SU-DHL-6 (cell line): ENCODE measurements at regions not wholly inside any gene's neighbourhood (a gene's known extent, or its start where the extent isn't known, plus 50 kb on each side); places are given as distances from the start of the nearest gene placed in this dataset.

Source experiments
- H2AFZ ChIP-seq: fragments of 200-600 bp; sonication (generic); 2 replicates; pipeline ENCODE4 v1.6.1; 2014; ENCODE audit warnings: low read depth, mild to moderate bottlenecking, moderate library complexity, mixed read lengths, antibody characterized with exemption, low read length; ENCODE audit not compliant: severe bottlenecking
- H3F3A ChIP-seq: fragments of 200-600 bp; shearing (Covaris generic); 2 replicates; pipeline ENCODE4 v1.6.0; 2016; ENCODE audit warnings: antibody characterized with exemption, mild to moderate bottlenecking; ENCODE audit not compliant: insufficient read depth
- H3K27ac ChIP-seq: fragments of 200-600 bp; sonication (generic); 2 replicates; pipeline ENCODE4 v1.5.1; 2016; ENCODE audit warnings: low read depth, mild to moderate bottlenecking, low read length, moderate library complexity, mixed read lengths
- H3K27me3 ChIP-seq: fragments of 200-600 bp; sonication (generic), shearing (Covaris generic); 2 replicates; pipeline ENCODE4 v1.6.0; 2014; ENCODE audit warnings: mild to moderate bottlenecking, low read length
- H3K36me3 ChIP-seq: fragments of 200-600 bp; sonication (generic); 2 replicates; pipeline ENCODE4 v1.6.1; 2014; ENCODE audit warnings: mild to moderate bottlenecking, low read length, mixed read lengths
- H3K4me2 ChIP-seq: fragments of 300-600, 200-600 bp; shearing (Covaris generic), sonication (generic); 2 replicates; pipeline ENCODE4 v1.6.0; 2014; ENCODE audit warnings: low read length, low read depth, mild to moderate bottlenecking; ENCODE audit not compliant: poor library complexity, severe bottlenecking
- H3K4me3 ChIP-seq: fragments of 200-600 bp; sonication (generic); 2 replicates; pipeline ENCODE4 v1.5.1; 2014; ENCODE audit warnings: antibody characterized with exemption, low read length, mild to moderate bottlenecking, mixed read lengths; ENCODE audit not compliant: insufficient read depth, poor library complexity, severe bottlenecking
- H3K79me2 ChIP-seq: fragments of 200-600 bp; sonication (generic); 2 replicates; pipeline ENCODE4 v1.6.1; 2014; ENCODE audit warnings: mild to moderate bottlenecking, low read length, moderate library complexity; ENCODE audit not compliant: insufficient read depth
- H3K9ac ChIP-seq: fragments of 200-600 bp; sonication (generic); 2 replicates; pipeline ENCODE4 v1.7.0; 2014; ENCODE audit warnings: mild to moderate bottlenecking, low read length
- H3K9me2 ChIP-seq: fragments of 200-600 bp; sonication (generic); replicated peaks from 2 replicates; pipeline ENCODE4 v1.6.1; 2014; ENCODE audit warnings: low read length; ENCODE audit not compliant: insufficient read depth
- H3K9me3 ChIP-seq: fragments of 200-600 bp; sonication (generic); 2 replicates; pipeline ENCODE4 v1.6.1; 2014; ENCODE audit warnings: low read length, mixed read lengths; ENCODE audit not compliant: insufficient read depth
- H4K20me1 ChIP-seq: fragments of 200-600 bp; sonication (generic); 2 replicates; pipeline ENCODE4 v1.6.1; 2014; ENCODE audit warnings: low read depth, mild to moderate bottlenecking, antibody characterized with exemption, low read length, moderate library complexity, mixed read lengths
- EZH2phosphoT487 ChIP-seq: fragments of 200-600 bp; sonication (generic), shearing (Covaris generic); conservative IDR thresholded peaks from 2 replicates; pipeline ENCODE4 v1.6.1; 2018; ENCODE audit warnings: mild to moderate bottlenecking, antibody characterized with exemption, low read length, moderate library complexity, mixed read lengths
- TF ChIP-seq, protein P1 (sequence below): fragments of 200-600 bp; sonication (generic); IDR thresholded peaks from one replicate; pipeline ENCODE4 v1.5.1; 2017; ENCODE audit warnings: antibody characterized with exemption, mild to moderate bottlenecking, low read length, moderate library complexity; ENCODE audit not compliant: insufficient read depth, poor library complexity, severe bottlenecking

GRCh38 chr2:236988216-236988615 is 97.5 kb upstream of the COPS8 start:
- Histone ChIP-seq H3K4me2 (no peak overlapping the region), H3K36me3 (no peaks in the 10 kb centered on the region), H3K9me2 (no peaks in the 10 kb centered on the region), H3K27ac (no peak overlapping the region), H4K20me1 (no peaks in the 10 kb centered on the region), H3K9me3 (no peaks in the 10 kb centered on the region), H3K27me3 (no peaks in the 10 kb centered on the region), H2AFZ (no peak overlapping the region), H3K4me3 (no peak overlapping the region), H3K79me2 (no peaks in the 10 kb centered on the region), H3F3A (no peaks in the 10 kb centered on the region), H3K9ac (no peak overlapping the region)
- TF ChIP-seq EZH2phosphoT487: no peak
- TF ChIP-seq, protein P1, sequence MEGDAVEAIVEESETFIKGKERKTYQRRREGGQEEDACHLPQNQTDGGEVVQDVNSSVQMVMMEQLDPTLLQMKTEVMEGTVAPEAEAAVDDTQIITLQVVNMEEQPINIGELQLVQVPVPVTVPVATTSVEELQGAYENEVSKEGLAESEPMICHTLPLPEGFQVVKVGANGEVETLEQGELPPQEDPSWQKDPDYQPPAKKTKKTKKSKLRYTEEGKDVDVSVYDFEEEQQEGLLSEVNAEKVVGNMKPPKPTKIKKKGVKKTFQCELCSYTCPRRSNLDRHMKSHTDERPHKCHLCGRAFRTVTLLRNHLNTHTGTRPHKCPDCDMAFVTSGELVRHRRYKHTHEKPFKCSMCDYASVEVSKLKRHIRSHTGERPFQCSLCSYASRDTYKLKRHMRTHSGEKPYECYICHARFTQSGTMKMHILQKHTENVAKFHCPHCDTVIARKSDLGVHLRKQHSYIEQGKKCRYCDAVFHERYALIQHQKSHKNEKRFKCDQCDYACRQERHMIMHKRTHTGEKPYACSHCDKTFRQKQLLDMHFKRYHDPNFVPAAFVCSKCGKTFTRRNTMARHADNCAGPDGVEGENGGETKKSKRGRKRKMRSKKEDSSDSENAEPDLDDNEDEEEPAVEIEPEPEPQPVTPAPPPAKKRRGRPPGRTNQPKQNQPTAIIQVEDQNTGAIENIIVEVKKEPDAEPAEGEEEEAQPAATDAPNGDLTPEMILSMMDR: no peak

- H3K9me2 ChIP-seq: no peaks in the 10 kb centered on the region
- no peaks in the 10 kb centered on the region for H3F3A ChIP-seq
- no peaks in the 10 kb centered on the region for H3K27me3 ChIP-seq
- H3K79me2 ChIP-seq: no peaks in the 10 kb centered on the region
- H3K36me3 ChIP-seq: no peaks in the 10 kb centered on the region
- no peak overlapping the region for H3K4me3 ChIP-seq
- H3K9me3 ChIP-seq: no peaks in the 10 kb centered on the region
- H3K27ac ChIP-seq: no peak overlapping the region
- no peaks in the 10 kb centered on the region for H4K20me1 ChIP-seq
- H2AFZ ChIP-seq: no peak overlapping the region
- no peak overlapping the region for H3K4me2 ChIP-seq
- no peak overlapping the region for H3K9ac ChIP-seq
- TF ChIP-seq, protein P1: no peak
- no peak for TF ChIP-seq EZH2phosphoT487
Measured at GRCh38 chr2:236988690-236989624, 96.7 kb upstream of the COPS8 start.

DNA sequence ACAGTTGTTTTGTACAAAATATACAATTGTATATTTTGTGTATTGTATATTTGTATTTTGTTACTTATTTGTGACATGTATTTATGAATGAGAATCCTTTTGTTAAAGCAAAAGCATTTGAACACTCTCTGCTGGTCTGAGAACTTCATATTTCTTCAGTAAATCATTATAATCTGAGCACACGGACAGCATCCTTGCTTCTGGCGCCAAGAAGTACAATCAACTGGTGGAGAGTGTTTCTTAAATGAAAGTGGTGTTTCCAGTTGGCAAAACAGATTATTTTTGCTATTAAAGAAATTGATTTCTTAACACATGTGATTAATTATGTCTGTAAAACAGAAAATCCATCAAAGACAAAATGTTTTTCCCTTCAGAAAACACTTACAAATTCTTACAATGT is 95.1 kb upstream of the COPS8 start:
- Histone ChIP-seq H3K36me3 (no peaks in the 10 kb centered on the region), H4K20me1 (no peaks in the 10 kb centered on the region), H3K9ac (no peak overlapping the region), H3K27ac (no peak overlapping the region), H3K4me2 (no peak overlapping the region), H3K79me2 (no peaks in the 10 kb centered on the region), H2AFZ (no peak overlapping the region), H3K9me2 (no peaks in the 10 kb centered on the region), H3K27me3 (no peaks in the 10 kb centered on the region), H3F3A (no peaks in the 10 kb centered on the region), H3K4me3 (no peak overlapping the region), H3K9me3 (no peaks in the 10 kb centered on the region)
- TF ChIP-seq EZH2phosphoT487: no peak
- TF ChIP-seq, protein P1: no peak
